ENCODE measurements at regions not wholly inside any gene's neighbourhood (a gene's known extent, or its start where the extent isn't known, plus 50 kb on each side); places are given as distances from the start of the nearest gene placed in this dataset.
A peak's percentile ranks its signal among the peaks of the same experiment; 100 is the strongest.
"Not testable (repeated sequence)": the region's sequence is repeated elsewhere in the genome, so short reads cannot be mapped to it uniquely, and the experiment has no call there.

DNA sequence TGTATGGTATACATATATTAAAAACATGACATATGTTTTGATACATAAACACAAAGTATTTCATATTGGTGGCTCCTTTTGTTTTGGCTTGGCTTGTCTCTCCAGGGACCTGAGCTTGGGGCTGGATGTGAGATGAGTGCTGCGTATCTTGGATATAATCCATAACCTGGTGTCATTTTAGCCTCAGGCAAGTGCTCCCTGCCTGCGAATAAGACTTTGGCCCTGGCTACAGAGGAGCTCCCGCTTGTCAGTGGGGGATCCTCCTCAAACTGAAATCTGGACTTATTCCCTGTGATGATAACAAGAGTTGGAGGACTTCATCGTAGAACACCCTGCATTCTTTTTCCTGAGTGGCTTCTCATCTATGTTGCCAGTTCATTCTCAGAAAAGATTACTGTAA is 341.7 kb upstream of the CLINT1 start:
- no peak for DNase-seq (ENCODE audit: low spot score)

DNA sequence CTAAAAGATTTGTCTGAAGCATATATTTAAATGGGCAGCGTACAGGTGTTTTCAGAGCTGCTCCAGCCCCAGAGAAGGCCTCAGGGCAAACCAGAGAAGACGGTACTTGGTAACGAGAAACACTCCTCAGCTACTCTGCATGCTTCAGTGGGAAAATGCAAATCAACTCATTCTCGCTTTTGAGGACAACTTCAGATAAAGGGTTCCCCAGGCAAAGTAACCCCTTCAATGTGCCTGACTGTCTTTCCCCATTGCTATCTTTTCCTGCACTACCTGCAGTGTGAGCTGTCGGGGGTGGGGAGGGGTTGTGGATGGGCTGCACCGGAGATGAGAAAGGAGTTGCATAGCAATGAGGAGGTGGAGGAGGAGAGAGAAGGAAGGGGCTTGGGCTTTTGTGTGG is 339.7 kb upstream of the CLINT1 start:
- no peak for DNase-seq (ENCODE audit: low spot score)

DNA sequence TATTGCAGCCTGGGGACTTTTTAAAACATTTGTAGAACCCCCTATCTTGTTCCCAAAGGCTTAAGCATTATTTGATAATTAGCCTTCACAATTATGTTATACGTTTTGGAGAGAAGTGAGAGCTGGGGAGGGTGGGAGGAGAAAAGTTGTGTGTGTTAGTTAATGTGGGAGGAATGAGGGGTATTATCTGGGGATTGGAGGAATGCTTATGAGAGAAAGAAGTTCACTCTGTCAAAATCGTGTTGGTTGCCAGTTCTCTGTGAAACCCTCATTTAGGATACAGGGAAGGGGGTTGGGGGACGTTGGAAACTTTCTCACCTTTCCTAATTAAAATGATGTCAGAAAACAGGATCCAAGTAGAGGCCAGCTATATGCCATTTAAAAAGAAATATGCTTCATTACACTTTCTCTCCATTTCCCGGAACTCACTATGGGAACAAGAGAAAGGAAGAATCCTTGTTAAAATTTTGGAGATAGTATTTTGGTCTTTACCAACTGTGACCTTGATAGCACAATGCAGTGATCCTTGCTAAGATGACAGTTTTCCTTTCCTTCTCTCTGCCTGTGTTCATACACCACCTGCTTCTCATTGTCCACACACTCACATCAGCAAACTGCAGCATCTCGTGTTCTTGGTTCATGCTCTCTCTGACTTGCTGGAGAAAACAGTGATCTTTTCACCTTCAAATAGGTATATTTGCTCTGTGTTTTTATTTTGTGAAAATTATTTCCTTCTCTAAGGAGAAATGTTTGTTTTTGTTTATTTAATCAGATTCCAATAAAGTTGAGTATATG is 336.7 kb upstream of the CLINT1 start:
- DNase-seq (ENCODE audit: low spot score) = no peak

DNA sequence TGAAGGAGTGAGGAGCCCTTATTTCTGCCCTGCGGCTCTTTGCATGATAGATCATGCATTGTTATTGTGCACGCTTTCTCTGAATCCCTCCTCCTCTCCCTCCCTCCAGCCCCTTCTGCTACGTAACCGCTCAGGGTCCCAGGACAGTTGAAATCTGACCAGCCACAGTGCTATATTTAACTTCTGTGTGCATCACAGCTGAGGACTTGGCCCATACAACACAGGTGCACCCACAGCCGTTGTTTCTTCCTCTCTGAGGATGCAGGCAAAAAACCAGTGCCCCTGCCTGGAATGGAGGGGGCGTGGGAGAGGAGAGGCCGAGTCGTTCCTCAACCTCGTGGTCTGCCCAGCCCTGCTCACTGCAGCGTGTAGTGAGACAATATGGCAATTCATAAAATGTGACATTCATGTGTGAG is 335.6 kb upstream of the CLINT1 start:
- DNase-seq (ENCODE audit: low spot score) = no peak

DNA sequence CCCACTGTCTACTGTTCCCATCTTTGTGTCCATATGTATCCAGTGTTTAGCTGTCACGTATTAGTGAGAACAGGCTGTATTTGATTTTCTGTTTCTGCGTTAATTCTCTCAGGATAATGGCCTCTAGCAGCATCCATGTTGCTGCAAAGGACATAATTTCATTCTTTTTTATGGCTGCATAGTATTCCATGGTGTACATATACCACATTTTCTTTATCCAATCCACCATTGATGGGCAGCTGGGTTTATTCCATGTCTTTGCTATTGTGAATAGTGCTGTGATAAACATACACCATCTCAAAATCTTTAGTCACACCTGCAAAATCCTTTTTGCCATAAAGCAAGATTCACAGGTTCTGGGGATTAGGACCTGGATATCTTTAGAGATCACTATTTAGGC is 334.4 kb upstream of the CLINT1 start:
- DNase-seq (ENCODE audit: low spot score) = not testable (repeated sequence)

DNA sequence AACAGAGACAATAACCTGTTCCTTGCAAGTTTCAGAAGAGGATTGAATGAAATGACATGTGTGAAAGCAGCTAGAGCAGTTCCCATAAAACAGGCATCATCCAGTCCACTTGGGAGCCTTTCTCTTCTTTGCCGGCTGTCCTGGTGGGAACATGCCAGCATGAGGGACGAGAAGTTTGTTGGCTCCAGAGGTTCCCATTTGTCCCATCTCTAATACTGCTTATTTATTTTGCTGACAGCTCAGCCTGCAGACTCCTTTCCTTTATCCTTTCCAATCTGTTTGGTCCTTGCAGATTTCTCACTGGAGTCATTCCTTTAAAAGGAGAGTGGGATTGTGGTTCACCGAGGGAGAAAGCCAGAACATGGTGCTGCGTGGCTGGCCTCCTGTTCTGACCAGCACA is 321.5 kb upstream of the CLINT1 start:
- no peak for DNase-seq (ENCODE audit: low spot score)

DNA sequence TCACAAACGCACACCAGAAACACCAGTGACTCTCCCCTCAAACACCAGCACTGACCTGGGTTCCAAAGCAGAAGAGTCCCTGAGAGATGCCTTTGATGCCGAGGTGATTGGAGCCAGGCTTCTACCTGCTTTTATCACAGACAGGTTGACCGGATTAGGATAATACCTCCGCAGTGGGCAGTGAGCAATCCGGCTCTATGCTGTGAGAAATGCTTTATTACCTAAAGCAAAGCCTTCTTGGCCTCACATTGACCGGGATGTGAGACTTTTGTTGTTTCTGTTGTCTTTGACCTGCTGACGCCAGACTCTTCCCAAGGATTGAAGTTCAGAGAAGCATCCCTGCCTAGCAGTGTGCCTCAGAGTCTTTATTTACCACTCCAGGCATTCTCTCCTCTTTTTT is 320.3 kb upstream of the CLINT1 start:
- DNase-seq (ENCODE audit: low spot score) = no peak

DNA sequence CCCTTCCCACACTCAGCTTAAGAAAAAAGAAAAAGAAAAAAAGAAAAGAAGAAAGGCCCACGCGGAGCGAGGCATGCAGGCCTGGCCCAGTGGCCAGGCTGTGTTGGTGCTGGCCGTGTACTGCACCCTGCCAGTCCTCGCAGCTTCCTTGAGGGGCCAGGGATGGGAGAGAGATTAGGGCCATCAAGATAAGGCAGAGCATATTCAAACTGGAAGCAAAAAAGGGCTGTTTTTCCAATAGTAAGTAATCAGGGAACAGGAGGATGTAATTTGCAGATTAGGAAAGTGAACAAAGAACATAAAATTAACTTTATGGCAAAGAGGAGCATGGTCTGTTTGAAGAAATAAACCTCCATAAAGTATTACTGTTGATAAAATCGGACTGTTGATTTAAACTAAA is 319.6 kb upstream of the CLINT1 start:
- DNase-seq (ENCODE audit: low spot score) = no peak

DNA sequence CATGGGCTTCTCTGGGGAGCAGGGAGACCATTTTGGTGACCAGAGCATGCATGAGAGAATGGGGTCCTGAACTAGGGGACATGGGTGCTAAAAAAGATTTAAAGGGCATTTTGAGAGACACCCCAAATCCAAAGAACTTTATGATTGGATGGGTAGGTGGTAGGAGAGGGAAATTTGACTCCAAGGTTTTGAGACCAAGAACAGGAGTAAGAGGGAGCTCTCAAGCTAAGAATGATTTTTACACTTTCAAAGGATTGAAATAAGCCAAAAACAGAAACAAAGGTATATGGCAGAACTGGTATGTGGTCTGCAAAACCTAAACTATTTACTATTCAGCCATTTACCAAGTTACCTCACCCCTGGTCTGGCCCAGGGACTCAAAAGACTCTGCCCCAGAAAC is 318.2 kb upstream of the CLINT1 start:
- DNase-seq (ENCODE audit: low spot score) = no peak

DNA sequence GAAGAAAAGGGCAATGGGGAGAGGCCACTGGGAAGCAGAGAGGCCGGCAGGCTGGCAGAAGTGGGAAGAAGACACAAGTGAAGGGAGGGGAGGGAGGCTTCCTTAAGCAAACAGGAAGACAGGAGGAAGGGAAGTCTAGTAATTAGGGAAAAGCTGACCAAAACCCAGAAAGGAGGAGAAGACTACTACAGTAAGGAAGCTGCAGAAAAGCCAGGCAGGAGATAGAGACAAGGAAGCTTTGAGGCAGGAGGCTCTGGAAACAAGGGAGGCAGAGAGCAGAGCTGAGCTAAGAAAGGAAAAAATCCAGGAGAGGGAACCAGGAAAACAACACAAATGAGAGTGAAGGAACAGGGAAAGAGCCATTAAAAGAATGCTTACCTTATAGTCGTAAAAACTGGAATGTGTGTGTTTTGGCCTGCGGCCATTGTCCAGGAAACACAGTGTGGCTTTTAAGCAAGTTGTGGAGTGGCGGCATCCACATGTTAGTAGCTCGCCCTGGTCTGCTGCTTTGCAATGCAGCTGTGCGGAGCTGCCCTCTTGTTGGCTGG is 317.1 kb upstream of the CLINT1 start:
- DNase-seq (ENCODE audit: low spot score) = no peak

DNA sequence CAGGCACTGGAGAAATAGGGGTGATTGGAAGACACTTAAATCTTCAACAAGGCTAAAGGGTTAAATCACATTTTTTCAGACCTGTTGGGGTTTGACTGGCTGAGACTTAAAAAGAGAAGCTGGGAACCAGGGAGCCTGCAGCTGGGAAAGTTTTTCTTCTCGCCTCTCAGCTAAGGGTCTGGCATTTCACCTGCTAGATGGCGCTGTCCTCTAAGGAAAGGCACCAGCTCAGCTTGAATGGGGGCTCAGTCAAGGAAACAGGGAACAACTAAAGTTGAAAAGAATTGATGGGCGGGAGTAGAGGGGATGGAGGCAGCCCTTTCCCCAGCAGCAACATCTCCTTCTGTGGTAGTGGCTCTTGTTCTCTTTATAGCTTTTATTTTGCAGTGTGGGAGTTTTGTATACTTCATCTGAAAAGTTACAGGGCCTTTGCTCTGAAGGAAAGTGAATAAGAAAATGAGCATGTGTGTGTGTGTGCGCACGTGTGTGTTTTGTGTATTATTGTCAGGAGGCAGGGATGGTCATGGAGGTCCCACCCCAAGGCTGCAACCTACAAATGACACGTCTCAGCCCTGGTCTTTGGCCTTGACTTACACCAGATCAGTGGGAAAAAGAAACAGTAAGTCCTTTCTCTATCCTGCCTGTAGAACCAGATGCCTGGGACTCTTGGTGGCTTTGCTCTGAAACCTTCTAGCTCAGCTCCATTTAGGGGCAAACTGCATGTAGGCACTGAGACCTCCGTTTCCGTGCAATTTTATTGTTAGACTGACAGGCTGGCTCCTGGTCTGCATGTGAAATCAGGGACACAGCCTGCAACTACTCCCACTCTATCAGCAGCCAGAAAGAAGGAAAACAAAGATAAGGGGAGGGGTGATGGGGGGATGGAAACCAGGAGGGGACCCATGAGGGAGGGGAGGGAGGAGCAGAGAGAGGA is 316.2 kb upstream of the CLINT1 start:
- DNase-seq (ENCODE audit: low spot score) = peak; percentile 27

DNA sequence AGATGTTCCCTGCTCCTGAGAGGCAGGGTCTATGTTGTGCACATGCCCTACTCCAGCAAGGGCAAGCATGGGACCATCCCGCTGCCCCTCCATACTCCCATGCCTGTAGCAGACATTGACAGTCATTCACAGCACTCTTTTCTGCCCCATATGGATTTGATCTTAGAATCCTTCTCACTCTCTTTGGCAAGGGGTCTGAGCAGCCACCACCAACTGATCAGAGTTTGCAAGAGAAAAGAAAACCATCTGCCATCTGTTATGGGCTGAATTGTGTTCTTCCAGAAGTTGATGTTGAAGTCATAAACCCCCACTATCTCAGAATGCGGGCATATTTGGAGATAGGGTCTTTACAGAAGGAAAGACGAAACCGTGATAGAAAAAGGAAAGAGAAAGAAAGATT is 315.1 kb upstream of the CLINT1 start:
- DNase-seq (ENCODE audit: low spot score) = no peak

DNA sequence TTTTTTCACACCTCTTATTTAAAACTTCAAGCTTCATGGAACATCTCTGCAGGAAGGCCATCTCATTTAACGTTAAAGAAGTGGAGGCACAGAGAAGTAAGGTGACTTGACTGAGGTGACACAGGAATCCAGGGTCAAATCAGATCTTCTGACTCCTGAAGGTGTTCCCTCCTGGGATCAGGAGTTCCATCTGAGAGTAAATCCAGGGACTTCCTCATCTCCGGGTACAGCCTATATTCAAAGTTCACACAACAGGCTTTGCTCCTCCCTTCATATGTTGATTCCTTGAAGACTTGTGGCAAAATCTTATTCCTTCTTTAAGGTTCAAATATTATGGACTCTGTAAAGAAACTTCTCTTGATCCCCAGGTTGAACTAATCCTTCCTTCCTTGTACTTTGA is 313.1 kb upstream of the CLINT1 start:
- DNase-seq (ENCODE audit: low spot score) = no peak

DNA sequence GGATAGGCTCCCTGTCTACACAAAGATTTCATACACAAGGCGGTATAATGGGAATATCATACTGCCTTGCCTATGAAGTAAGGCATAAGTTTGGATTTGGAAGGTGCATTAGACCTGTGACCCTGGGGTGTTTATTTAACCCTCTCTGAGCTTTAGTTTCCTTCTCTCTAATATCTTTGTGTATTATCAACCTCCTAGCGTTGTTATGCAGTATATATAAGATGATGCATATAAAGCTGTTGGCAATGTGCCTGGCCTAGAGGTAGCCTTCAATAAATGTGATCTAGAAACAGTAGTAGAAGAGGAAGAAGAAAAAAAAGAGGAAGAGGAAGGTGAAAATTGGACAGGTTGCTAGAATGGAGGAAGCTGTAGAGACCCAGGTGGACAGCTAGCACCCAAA is 311.6 kb upstream of the CLINT1 start:
- DNase-seq (ENCODE audit: low spot score) = no peak

DNA sequence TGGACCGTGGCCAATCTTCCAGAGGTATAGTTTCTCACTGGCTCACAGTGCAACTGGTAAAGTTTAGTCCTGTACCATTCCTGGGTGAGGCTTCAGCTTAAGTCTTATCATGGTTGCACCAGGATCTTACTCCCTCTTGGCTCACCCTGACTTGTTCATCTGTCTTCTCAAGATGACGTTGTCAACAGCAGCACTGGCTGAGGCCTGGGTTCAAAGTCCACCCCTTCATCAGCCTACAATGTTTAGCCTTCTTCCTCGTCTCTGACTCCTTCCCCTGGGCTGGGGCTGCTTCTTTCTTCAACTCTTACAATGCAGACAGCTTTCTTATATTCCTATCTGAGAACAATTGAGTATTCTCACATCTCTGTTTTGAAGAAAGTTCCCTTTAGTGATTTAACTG is 311.1 kb upstream of the CLINT1 start:
- DNase-seq (ENCODE audit: low spot score) = no peak

DNA sequence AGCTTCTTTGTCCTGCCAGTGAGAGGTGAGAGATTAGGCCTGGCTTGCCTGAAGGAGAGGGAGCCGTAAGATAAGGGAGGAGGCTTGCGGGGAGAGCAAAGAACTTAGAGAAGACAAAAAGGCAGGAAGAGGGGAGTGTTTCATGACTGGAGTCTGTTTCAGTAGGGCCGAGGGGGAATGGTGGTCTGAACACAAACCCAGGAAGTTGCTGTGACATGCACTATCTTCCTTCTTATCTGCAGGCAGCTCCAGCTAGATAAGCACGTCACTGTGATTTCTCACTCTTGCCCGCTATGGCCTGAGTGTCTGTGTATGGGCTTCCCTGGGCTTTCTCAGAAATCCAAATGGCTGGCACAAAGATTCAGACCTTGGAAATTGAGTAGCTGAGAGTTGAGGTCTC is 307.5 kb upstream of the CLINT1 start:
- DNase-seq (ENCODE audit: low spot score) = no peak

DNA sequence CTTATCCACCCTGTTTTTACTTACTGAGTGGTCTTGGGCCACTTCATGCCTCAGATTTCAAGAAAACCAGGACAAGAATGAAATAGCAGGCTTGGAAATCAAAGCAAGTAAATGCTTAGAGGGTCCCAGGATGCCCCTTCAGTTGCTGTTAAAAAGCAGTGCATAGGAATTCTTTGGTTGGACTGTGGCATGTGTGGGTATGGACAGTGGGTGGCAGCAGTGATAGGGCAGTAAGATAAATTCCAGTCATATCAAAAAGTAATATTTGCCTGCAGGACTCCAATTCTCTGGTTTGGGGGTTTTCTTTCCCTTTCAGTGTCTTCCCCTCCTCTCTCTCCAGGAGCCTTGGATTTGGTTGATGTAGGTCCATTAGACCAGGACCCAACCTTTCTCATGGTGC is 306.7 kb upstream of the CLINT1 start:
- DNase-seq (ENCODE audit: low spot score) = no peak

DNA sequence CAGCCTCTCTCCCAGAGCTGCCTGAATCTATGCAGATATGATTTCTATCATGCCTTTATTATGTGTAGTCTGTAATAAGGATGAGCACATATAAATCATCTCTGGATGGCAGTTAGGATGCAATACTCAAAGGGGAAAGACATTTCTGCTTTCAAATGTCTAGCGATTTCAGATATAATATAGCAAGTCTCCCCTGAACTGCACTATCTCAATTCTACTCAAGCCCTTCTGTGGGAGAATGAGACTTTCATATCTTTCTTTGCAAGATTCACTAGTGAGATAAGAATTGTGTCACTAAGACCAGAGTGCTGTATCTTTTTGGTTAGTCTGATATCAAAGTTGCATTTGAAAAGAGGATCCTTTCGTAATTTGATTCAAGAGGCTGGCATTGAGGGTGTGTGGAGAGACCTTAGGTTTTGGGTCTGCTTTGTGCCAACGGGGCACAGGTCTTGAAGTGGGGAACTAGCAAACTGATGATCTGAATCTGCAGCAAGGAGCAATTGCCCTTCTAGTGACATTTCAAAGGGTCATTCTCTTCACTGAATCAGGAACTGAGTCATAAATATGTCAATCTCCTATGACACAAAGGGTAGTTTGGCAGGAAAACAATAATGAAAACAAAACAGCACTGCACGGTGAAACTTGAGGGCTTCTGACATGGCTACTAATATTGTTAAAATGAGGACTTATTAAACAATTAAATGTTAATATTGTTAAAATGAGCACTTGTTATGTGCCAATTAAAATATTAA is 305.5 kb upstream of the CLINT1 start:
- DNase-seq (ENCODE audit: low spot score) = no peak

DNA sequence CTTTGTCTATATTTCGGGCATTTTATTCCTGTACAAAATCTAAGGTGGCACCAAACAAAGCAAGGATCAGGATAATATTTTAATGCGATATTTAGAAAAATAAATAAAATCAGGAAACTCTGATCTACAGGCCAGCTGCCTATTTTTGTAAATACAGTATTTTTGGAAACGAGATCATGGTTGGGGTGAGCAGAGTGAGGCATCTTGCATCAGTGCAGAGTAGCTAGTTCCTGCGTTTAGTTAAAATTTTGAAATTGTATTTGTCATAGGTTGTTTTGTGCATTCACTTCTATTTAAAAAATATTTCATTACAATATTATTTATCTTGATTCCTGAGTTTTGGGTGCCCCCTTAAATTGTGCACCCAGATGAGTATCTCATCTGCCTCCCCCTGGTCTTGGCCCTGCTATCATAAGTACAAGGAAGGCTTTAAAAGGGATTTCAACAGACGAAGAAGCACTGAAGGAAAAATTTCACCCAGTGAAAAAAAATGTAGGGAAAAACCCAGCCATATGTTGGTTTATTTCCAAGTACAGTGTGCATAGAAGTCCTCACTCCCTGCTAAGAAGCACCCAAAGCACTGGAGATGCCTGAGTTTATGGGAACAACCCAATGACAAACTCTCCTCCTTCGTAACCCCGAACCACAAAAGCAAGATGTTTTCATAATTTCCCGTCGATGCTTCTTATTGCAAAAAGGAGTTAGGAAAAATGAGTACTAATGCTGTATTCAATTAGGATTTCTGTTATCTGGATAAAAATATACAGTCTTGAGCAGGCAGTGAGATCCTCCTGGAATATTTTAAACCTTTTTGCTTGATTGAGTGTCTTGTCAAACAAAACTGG is 304.7 kb upstream of the CLINT1 start:
- no peak for DNase-seq (ENCODE audit: low spot score)

DNA sequence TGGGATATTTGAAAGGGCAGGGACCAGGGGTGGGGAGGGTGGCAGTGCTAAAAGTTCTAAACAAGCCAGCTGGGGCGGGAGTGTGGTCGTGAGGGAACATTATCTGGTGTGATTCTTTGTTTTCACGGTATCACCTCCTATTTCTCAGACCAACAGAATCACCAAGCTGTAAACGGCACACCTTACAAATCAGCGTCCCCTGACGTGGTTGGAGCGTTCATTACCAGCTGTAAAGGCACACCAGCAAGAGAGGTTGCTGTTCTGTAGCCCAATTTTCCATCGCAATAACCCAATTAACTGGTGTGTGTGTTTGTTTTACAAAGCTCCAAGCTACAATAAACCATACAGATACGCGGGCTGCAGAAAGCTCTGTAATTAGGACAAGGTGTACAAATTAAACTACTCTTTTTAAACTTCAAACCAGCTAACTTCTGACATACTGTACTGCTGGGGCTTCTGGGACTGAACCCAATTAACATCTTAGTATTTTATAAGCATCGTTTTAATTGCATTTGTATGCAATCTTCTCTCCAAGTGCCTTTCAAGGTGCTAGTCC is 303.6 kb upstream of the CLINT1 start:
- DNase-seq (ENCODE audit: low spot score) = no peak

DNA sequence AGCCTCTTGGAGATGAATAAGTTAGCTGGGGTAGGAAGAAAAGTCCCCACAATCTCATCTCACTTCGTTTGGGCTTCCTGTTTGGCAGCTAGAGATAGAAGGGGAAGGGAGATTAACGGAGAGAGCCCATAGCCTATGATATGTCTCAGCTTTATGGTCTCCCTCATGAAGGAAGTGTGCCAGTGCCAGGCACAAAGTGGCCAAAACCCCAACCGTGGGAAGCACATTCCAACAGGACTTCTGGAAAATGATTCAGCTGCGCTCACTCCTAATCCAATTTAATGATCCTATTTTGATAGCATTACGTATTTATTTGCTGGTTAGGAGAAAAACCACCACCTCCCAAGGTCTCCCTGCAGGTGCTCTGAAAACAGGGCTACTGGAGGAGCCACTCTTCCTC is 303.1 kb upstream of the CLINT1 start:
- DNase-seq (ENCODE audit: low spot score) = no peak

Measured in CD4-positive, alpha-beta T cell treated with Interleukin-6 at 100 ng/mL for 8 hours (primary cell).